Loucy (cell line): ENCODE measurements at regions not wholly inside any gene's neighbourhood (a gene's known extent, or its start where the extent isn't known, plus 50 kb on each side); places are given as distances from the start of the nearest gene placed in this dataset.

ENCODE experiments used
- CTCF ChIP-seq: fragments of 200-600 bp; sonication (generic); conservative IDR thresholded peaks from 2 replicates; pipeline ENCODE4 v1.5.1; 2014; ENCODE audit warnings: mild to moderate bottlenecking, antibody characterized with exemption, low read length
- EZH2phosphoT487 ChIP-seq: fragments of 200-600 bp; IDR thresholded peaks from 2 replicates; pipeline ENCODE4 v1.6.1; 2018; ENCODE audit warnings: antibody characterized with exemption, mild to moderate bottlenecking, moderate library complexity, borderline replicate concordance

- TF ChIP-seq EZH2phosphoT487 (no peak), CTCF (no peak)
Measured at GRCh38 chr7:125681508-125681907, 751.9 kb upstream of the POT1 start.
